Adrenal gland (tissue), 5 donors: ENCODE measurements at regions not wholly inside any gene's neighbourhood (a gene's known extent, or its start where the extent isn't known, plus 50 kb on each side); places are given as distances from the start of the nearest gene placed in this dataset.

ENCODE experiments used
- CTCF ChIP-seq, 6 experiments: fragments of 450-650 bp in 4 of 6; fragments of 200-600 bp in 2 of 6; sonication (generic) in 1 of 6; IDR thresholded peaks; 1 replicate in 5 of 6; 2 replicates in 1 of 6; pipeline versions ENCODE4 v1.5.1 to v1.8.0; 2016 to 2021; ENCODE audit warnings: antibody characterized with exemption in 6 of 6, mild to moderate bottlenecking in 2 of 6, moderate library complexity in 1 of 6
- POLR2A ChIP-seq, 2 donors: fragments of 450-650 bp; IDR thresholded peaks; one replicate each; pipeline ENCODE4 v1.6.1; 2017; ENCODE audit warnings: antibody characterized with exemption in 2 of 2, mild to moderate bottlenecking in 2 of 2, moderate library complexity in 1 of 2
- donor health status: DM: no; HTN: no; CAD: no.

GRCh38 chr5:117302949-117303348 is 728.3 kb upstream of the SEMA6A start:
- TF ChIP-seq CTCF (IDR thresholded peaks at IDR 0.05) (no peak), POLR2A (IDR thresholded peaks at IDR 0.05) (no peak)
